ENCODE measurements at regions not wholly inside any gene's neighbourhood (a gene's known extent, or its start where the extent isn't known, plus 50 kb on each side); places are given as distances from the start of the nearest gene placed in this dataset.

DNA sequence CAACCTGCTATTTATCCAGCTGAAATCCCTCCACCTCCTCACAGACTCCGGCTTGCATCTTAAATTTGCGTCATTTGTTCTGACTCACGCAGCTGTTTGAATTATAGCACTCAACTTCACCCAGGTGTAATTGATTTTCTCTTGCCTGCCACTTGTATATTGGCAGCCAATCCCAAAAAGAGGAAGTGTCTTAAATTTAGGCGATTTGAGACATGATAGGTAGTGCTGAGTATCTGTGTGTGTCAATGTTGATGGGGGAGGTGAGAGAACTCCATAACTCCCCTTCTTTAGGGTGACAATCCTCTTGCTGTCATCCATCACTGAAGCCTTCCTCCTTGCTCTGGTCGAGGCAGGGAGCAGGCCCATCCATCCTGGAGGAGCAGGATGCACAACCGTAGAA lies 77.2 kb upstream of the TPRG1 start:
- Histone ChIP-seq H3K4me1 (ENCODE audit: control insufficient read depth, insufficient read depth, low read length) (no peaks in the 10 kb centered on the region), H3K27me3 (ENCODE audit: control insufficient read depth, insufficient read depth, low read length) (no peaks in the 10 kb centered on the region), H3K4me3 (ENCODE audit: low read length) (no peak overlapping the region), H3K27ac (ENCODE audit: low read length) (no peak overlapping the region), H3K9me3 (ENCODE audit: control insufficient read depth, insufficient read depth, low read length) (no peaks in the 10 kb centered on the region), H3K36me3 (ENCODE audit: control insufficient read depth, insufficient read depth, low read length) (no peaks in the 10 kb centered on the region)
- no CpG with 5 or more reads among the region's 6 CpGs for WGBS (ENCODE audit: insufficient coverage, insufficient read length)
- no peak for DNase-seq (ENCODE audit: low read depth, low spot score)

DNA sequence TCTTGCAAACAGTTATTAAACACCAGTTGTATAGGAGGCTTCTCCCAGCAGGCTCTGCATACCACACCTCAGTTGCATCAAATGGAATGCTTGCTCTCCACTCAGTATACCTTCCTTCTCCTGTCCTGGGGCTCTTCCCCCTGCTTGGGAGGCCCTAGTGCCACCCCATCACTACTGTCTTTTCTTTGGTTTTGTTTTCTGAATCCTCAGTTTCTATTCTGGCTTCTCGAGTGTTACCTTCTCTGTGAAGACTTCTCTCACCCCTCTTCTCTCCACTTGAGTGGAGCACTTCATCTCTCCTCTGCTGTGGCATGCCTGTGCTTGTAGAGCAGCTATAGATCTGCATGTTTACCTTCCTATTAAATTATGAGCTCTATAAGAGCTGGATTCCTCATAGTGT lies 75.7 kb upstream of the TPRG1 start:
- Histone ChIP-seq H3K27ac (ENCODE audit: low read length) (no peak overlapping the region), H3K9me3 (ENCODE audit: control insufficient read depth, insufficient read depth, low read length) (no peaks in the 10 kb centered on the region), H3K4me3 (ENCODE audit: low read length) (no peak overlapping the region), H3K36me3 (ENCODE audit: control insufficient read depth, insufficient read depth, low read length) (no peaks in the 10 kb centered on the region), H3K4me1 (ENCODE audit: control insufficient read depth, insufficient read depth, low read length) (no peaks in the 10 kb centered on the region), H3K27me3 (ENCODE audit: control insufficient read depth, insufficient read depth, low read length) (no peaks in the 10 kb centered on the region)
- DNase-seq (ENCODE audit: low read depth, low spot score) = no peak
- no CpG with 5 or more reads among the region's 1 CpG for WGBS (ENCODE audit: insufficient coverage, insufficient read length)

DNA sequence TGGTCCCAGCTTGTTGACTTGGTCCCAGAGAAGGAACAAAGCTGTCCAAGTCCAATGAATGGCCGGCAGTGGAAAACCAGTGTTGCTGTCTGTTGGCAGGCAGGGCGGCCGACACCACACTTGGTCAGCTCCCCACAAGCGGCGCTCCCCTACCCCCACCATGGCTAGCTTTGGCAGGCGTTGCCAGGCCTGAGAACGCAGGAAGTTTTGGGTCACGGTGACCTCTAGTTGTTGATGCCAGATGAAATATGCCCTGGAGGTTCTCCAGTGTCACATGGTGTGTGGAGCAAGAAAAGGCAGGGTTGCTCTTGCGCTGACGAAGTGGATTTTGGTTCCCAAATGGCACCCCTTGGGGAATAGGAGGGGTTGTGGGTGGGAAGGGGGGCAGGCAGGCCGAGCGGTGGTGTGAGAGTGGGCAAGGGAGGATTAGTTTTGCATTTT lies 72.7 kb upstream of the TPRG1 start:
- H3K36me3 ChIP-seq (ENCODE audit: control insufficient read depth, insufficient read depth, low read length) = no peaks in the 10 kb centered on the region
- no peak overlapping the region for H3K27ac ChIP-seq (ENCODE audit: low read length)
- no peaks in the 10 kb centered on the region for H3K4me1 ChIP-seq (ENCODE audit: control insufficient read depth, insufficient read depth, low read length)
- no peak overlapping the region for H3K4me3 ChIP-seq (ENCODE audit: low read length)
- H3K27me3 ChIP-seq (ENCODE audit: control insufficient read depth, insufficient read depth, low read length) = no peaks in the 10 kb centered on the region
- DNase-seq (ENCODE audit: low read depth, low spot score) = no peak
- no peaks in the 10 kb centered on the region for H3K9me3 ChIP-seq (ENCODE audit: control insufficient read depth, insufficient read depth, low read length)
- no CpG with 5 or more reads among the region's 12 CpGs for WGBS (ENCODE audit: insufficient coverage, insufficient read length)

DNA sequence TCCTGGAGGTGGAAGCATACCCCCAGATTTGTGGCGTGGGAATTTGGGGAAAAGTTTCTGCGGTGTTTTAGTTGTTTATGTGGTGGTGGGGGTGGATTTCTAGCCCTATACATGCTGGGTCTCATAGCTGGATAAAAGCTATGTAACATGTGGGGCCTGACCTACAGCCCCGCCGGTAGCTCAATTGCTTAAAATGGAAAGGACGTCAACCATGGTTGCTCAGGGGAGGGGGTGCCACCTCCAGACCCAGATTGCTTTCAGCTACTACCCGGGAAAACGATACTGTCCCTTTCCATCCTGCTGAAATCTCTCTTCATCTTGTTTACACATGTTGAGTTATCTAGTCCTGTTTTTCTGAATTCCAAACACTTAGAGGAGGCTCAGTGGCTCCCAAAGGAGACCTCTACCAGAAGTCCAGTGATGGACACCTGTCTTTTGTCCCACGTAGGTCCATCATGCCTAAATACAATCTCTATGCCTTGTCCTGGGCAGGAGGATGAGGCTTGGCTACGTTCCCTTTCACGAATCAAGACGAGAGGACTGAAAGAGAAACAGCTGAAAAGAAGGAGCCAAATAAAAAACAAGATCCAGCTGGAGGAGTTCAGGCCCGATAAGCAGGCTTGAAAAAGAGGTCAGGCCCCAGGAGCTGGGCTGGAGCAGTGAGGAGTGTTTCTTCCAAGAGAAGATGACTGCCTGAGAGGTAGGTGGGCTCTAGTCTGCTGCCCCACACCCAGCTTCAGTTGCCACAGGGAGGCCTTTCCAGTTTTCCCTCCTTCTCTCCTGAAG lies 72.1 kb upstream of the TPRG1 start:
- no peaks in the 10 kb centered on the region for H3K36me3 ChIP-seq (ENCODE audit: control insufficient read depth, insufficient read depth, low read length)
- no peaks in the 10 kb centered on the region for H3K9me3 ChIP-seq (ENCODE audit: control insufficient read depth, insufficient read depth, low read length)
- H3K4me3 ChIP-seq (ENCODE audit: low read length) = no peak overlapping the region
- DNase-seq (ENCODE audit: low read depth, low spot score) = no peak
- H3K27ac ChIP-seq (ENCODE audit: low read length) = no peak overlapping the region
- no CpG with 5 or more reads among the region's 12 CpGs for WGBS (ENCODE audit: insufficient coverage, insufficient read length)
- no peaks in the 10 kb centered on the region for H3K4me1 ChIP-seq (ENCODE audit: control insufficient read depth, insufficient read depth, low read length)
- no peaks in the 10 kb centered on the region for H3K27me3 ChIP-seq (ENCODE audit: control insufficient read depth, insufficient read depth, low read length)

DNA sequence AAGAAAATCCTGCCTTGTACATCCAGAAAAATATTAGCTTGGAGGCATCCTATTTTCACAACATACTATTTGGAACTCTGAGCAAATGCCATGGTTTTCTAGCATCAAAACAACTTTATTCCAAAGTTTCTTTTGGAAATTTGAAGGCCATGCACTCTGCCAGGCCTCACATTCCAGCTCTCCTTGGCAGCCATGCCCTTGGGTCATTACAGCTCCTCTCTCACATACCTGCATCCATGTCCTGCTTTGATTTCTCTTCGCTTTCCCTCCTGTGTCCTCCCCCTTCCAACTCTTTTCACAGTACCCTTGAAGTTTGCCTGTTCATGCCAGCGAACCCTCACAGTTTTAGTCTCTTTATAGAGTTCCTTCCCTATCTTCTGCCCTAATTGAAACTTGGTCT lies 70.9 kb upstream of the TPRG1 start:
- no CpG with 5 or more reads among the region's 2 CpGs for WGBS (ENCODE audit: insufficient coverage, insufficient read length)
- no peaks in the 10 kb centered on the region for H3K4me1 ChIP-seq (ENCODE audit: control insufficient read depth, insufficient read depth, low read length)
- H3K36me3 ChIP-seq (ENCODE audit: control insufficient read depth, insufficient read depth, low read length) = no peaks in the 10 kb centered on the region
- H3K27me3 ChIP-seq (ENCODE audit: control insufficient read depth, insufficient read depth, low read length) = no peaks in the 10 kb centered on the region
- no peak for DNase-seq (ENCODE audit: low read depth, low spot score)
- H3K9me3 ChIP-seq (ENCODE audit: control insufficient read depth, insufficient read depth, low read length) = no peaks in the 10 kb centered on the region
- H3K4me3 ChIP-seq (ENCODE audit: low read length) = no peak overlapping the region
- no peak overlapping the region for H3K27ac ChIP-seq (ENCODE audit: low read length)

DNA sequence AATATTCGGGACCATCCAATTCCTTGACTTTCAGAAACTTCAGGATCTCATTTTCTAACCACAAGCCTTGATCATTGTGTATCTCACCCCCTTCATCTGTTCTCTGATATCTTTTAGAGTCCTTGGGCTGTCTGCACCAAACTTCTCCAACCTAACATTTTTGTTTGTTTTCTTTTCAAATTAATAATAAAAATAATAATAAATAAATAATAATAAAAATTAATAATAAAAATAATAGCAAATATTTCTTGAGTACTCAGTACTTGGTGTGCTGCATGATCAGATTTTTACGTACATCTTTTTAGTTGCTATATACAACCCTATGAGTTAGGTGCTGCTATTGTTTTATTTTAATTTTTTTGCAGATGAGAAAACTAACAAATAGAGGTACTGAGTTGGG lies 70.2 kb upstream of the TPRG1 start:
- H3K36me3 ChIP-seq (ENCODE audit: control insufficient read depth, insufficient read depth, low read length) = no peaks in the 10 kb centered on the region
- no peaks in the 10 kb centered on the region for H3K9me3 ChIP-seq (ENCODE audit: control insufficient read depth, insufficient read depth, low read length)
- no CpG with 5 or more reads among the region's 2 CpGs for WGBS (ENCODE audit: insufficient coverage, insufficient read length)
- no peak for DNase-seq (ENCODE audit: low read depth, low spot score)
- no peak overlapping the region for H3K27ac ChIP-seq (ENCODE audit: low read length)
- H3K27me3 ChIP-seq (ENCODE audit: control insufficient read depth, insufficient read depth, low read length) = no peaks in the 10 kb centered on the region
- H3K4me3 ChIP-seq (ENCODE audit: low read length) = no peak overlapping the region
- no peaks in the 10 kb centered on the region for H3K4me1 ChIP-seq (ENCODE audit: control insufficient read depth, insufficient read depth, low read length)

DNA sequence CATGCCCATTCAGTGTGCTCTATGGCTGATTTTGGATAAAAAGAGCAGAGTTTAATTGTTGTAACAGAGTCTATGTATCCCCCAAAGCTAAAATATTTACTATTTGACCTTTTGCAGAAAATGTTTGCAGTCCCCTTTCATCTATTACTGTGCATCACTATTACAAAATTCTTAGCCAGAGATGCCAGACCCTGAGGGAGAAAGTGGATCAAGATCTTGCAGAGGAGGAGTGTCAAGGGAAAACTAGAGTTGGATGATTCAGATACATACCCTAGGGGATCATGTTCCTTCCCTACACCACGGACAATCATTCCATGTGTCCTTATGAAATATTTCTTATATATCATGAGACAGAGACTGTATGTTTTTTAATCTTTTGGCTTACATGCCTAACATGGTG lies 68.6 kb upstream of the TPRG1 start:
- no peak overlapping the region for H3K27ac ChIP-seq (ENCODE audit: low read length)
- no peaks in the 10 kb centered on the region for H3K27me3 ChIP-seq (ENCODE audit: control insufficient read depth, insufficient read depth, low read length)
- no peak overlapping the region for H3K4me3 ChIP-seq (ENCODE audit: low read length)
- WGBS (ENCODE audit: insufficient coverage, insufficient read length) = no CpG with 5 or more reads among the region's 1 CpG
- no peak for DNase-seq (ENCODE audit: low read depth, low spot score)
- H3K9me3 ChIP-seq (ENCODE audit: control insufficient read depth, insufficient read depth, low read length) = no peaks in the 10 kb centered on the region
- H3K4me1 ChIP-seq (ENCODE audit: control insufficient read depth, insufficient read depth, low read length) = no peaks in the 10 kb centered on the region
- H3K36me3 ChIP-seq (ENCODE audit: control insufficient read depth, insufficient read depth, low read length) = no peaks in the 10 kb centered on the region

DNA sequence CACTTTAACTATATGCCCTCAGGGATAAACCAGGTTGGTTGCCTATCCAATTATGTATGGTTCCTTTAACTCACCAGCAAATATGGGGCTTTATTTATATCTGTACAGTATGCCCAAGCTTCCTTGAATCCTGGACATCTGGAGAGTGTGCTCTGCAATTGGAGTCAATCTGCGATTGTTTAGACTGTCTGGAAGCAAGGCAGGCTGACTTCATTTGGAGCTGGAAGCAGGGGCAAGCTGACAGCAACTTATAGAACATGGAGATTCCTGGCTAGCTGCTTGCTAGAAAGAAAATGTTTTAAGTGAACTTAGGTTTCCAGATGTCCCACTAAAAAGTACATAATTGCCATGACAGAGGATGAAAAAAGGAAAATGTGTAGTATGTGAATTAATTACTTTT lies 63.7 kb upstream of the TPRG1 start:
- no peaks in the 10 kb centered on the region for H3K36me3 ChIP-seq (ENCODE audit: control insufficient read depth, insufficient read depth, low read length)
- H3K9me3 ChIP-seq (ENCODE audit: control insufficient read depth, insufficient read depth, low read length) = no peaks in the 10 kb centered on the region
- H3K4me1 ChIP-seq (ENCODE audit: control insufficient read depth, insufficient read depth, low read length) = no peaks in the 10 kb centered on the region
- no peak overlapping the region for H3K27ac ChIP-seq (ENCODE audit: low read length)
- no peak for DNase-seq (ENCODE audit: low read depth, low spot score)
- no CpG with 5 or more reads among the region's 1 CpG for WGBS (ENCODE audit: insufficient coverage, insufficient read length)
- no peaks in the 10 kb centered on the region for H3K27me3 ChIP-seq (ENCODE audit: control insufficient read depth, insufficient read depth, low read length)
- H3K4me3 ChIP-seq (ENCODE audit: low read length) = no peak overlapping the region

DNA sequence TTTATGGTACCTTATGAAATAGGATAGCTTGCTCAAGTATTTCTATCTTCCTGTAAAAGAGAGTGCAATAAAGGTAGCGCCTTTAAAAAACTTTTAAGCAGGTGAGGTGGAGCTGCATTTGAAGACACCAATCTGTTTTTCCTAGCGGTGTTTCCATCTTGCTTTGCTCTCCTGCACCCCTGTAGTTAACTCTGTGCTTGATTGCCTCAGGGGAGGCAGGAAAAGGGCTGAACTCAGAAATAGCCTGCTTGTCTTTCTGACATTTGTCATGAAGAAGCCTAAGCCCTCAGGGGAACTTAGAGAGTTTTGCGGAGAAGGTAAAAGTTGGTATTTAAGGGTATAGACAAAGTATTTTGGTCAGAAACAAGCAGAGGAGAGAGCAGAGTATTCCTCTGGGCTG lies 63.0 kb upstream of the TPRG1 start:
- WGBS (ENCODE audit: insufficient coverage, insufficient read length) = no CpG with 5 or more reads among the region's 3 CpGs
- no peaks in the 10 kb centered on the region for H3K27me3 ChIP-seq (ENCODE audit: control insufficient read depth, insufficient read depth, low read length)
- H3K9me3 ChIP-seq (ENCODE audit: control insufficient read depth, insufficient read depth, low read length) = no peaks in the 10 kb centered on the region
- H3K36me3 ChIP-seq (ENCODE audit: control insufficient read depth, insufficient read depth, low read length) = no peaks in the 10 kb centered on the region
- no peak overlapping the region for H3K4me3 ChIP-seq (ENCODE audit: low read length)
- H3K4me1 ChIP-seq (ENCODE audit: control insufficient read depth, insufficient read depth, low read length) = no peaks in the 10 kb centered on the region
- H3K27ac ChIP-seq (ENCODE audit: low read length) = no peak overlapping the region
- no peak for DNase-seq (ENCODE audit: low read depth, low spot score)

DNA sequence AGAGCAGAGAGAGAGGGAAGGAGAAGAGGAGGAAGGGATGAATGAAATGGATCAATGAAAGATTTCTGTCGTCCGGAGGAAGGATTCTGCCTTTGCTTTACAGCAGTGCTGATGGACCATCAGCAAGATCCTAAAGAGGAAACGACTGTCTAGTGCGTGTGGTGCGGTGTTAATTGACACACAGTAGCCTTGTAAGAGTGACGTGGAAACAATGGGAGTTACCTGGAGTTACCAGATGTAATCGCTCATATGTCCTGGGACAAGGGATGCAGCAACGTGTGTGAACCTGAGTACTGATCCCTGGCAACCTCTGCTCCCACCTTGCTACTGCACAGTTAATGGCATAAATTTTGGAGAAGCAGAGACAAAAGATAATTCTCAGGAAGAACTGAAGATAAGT lies 62.6 kb upstream of the TPRG1 start:
- no peak for DNase-seq (ENCODE audit: low read depth, low spot score)
- Histone ChIP-seq H3K4me3 (ENCODE audit: low read length) (no peak overlapping the region), H3K4me1 (ENCODE audit: control insufficient read depth, insufficient read depth, low read length) (no peaks in the 10 kb centered on the region), H3K9me3 (ENCODE audit: control insufficient read depth, insufficient read depth, low read length) (no peaks in the 10 kb centered on the region), H3K27me3 (ENCODE audit: control insufficient read depth, insufficient read depth, low read length) (no peaks in the 10 kb centered on the region), H3K27ac (ENCODE audit: low read length) (no peak overlapping the region), H3K36me3 (ENCODE audit: control insufficient read depth, insufficient read depth, low read length) (no peaks in the 10 kb centered on the region)
- no CpG with 5 or more reads among the region's 8 CpGs for WGBS (ENCODE audit: insufficient coverage, insufficient read length)

DNA sequence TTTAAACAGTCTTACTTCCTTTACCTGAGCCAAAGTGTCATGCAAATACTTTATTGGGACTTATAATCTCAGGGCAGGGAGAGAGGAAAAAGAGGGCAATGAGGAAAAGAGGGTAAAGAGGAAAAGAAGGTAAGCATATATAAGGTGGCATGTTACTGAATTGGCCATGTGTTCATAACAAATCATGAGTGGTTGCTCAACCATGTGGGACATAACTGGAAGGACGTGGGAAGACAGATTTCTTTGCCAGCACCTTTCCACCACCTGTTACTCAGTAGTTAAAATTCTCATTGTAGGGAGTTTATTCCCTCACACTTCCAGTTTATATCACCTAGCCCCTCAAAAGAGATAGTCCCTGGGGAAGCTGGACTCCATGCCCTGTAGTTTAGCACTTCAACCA lies 54.7 kb upstream of the TPRG1 start:
- no peak overlapping the region for H3K4me3 ChIP-seq (ENCODE audit: low read length)
- no peaks in the 10 kb centered on the region for H3K4me1 ChIP-seq (ENCODE audit: control insufficient read depth, insufficient read depth, low read length)
- H3K27me3 ChIP-seq (ENCODE audit: control insufficient read depth, insufficient read depth, low read length) = no peaks in the 10 kb centered on the region
- DNase-seq (ENCODE audit: low read depth, low spot score) = no peak
- WGBS (ENCODE audit: insufficient coverage, insufficient read length) = no CpG with 5 or more reads among the region's 1 CpG
- no peaks in the 10 kb centered on the region for H3K36me3 ChIP-seq (ENCODE audit: control insufficient read depth, insufficient read depth, low read length)
- H3K9me3 ChIP-seq (ENCODE audit: control insufficient read depth, insufficient read depth, low read length) = no peaks in the 10 kb centered on the region
- H3K27ac ChIP-seq (ENCODE audit: low read length) = no peak overlapping the region
